T-helper 17 cell (primary cell): ENCODE measurements at regions not wholly inside any gene's neighbourhood (a gene's known extent, or its start where the extent isn't known, plus 50 kb on each side); places are given as distances from the start of the nearest gene placed in this dataset.

ENCODE experiments used
- ATAC-seq: fragments of 150-1000 bp; cut with Tn5 transposase; 2 replicates; pipeline ENCODE4 v1.10.0; 2021; ENCODE audit warnings: mild to moderate bottlenecking, moderate library complexity
- DNase-seq, 3 donors: peaks; one replicate each; pipeline versions ENCODE4 v3.0.0 to v3.0.0-alpha.2; 2020 to 2021
- H3K9me3 ChIP-seq: one replicate; pipeline ENCODE4 v1.7.0; 2013; ENCODE audit warnings: low read length, mild to moderate bottlenecking; ENCODE audit not compliant: control insufficient read depth, poor library complexity, severe bottlenecking
- H3K27ac Mint-ChIP-seq: one replicate; pipeline ENCODE4 v1.8.0; 2022; ENCODE audit warnings: mild to moderate bottlenecking, moderate library complexity, mixed read lengths
- H3K27me3 Mint-ChIP-seq: one replicate; pipeline ENCODE4 v1.8.0; 2022; ENCODE audit warnings: mixed read lengths
- H3K36me3 Mint-ChIP-seq: one replicate; pipeline ENCODE4 v1.8.0; 2022; ENCODE audit warnings: low read depth, mixed read lengths
- H3K4me1 Mint-ChIP-seq: one replicate; pipeline ENCODE4 v1.8.0; 2022; ENCODE audit warnings: mild to moderate bottlenecking, mixed read lengths
- H3K4me3 Mint-ChIP-seq: one replicate; pipeline ENCODE4 v1.8.0; 2022; ENCODE audit warnings: mild to moderate bottlenecking, moderate library complexity, mixed read lengths

- no peaks in the 10 kb centered on the region for H3K4me1 Mint-ChIP-seq
- DNase-seq = no peak
- no peak for ATAC-seq
- no peak overlapping the region for H3K27ac Mint-ChIP-seq
- H3K9me3 ChIP-seq = no peaks in the 10 kb centered on the region
- H3K4me3 Mint-ChIP-seq = no peak overlapping the region
- peaks cover 23% of the 10 kb centered on the region for H3K27me3 Mint-ChIP-seq
- no peaks in the 10 kb centered on the region for H3K36me3 Mint-ChIP-seq
These were observed 86.6 kb downstream of the C16orf95 start for GRCh38 chr16:87230571-87230970.

GRCh38 chr16:87231295-87231694 lies 85.9 kb downstream of the C16orf95 start:
- DNase-seq (no peak), ATAC-seq (no peak)
- Mint-ChIP-seq H3K4me3 (no peak overlapping the region), H3K36me3 (peaks cover 1% of the 10 kb centered on the region), H3K4me1 (peaks cover 2% of the 10 kb centered on the region), H3K27me3 (peaks cover 30% of the 10 kb centered on the region), H3K27ac (no peak overlapping the region)
- no peaks in the 10 kb centered on the region for H3K9me3 ChIP-seq

- H3K4me3 Mint-ChIP-seq = no peak overlapping the region
- H3K4me1 Mint-ChIP-seq = peaks cover 3% of the 10 kb centered on the region
- H3K9me3 ChIP-seq = no peaks in the 10 kb centered on the region
- no peak overlapping the region for H3K27ac Mint-ChIP-seq
- peaks cover 4% of the 10 kb centered on the region for H3K36me3 Mint-ChIP-seq
- DNase-seq (no peak), ATAC-seq (no peak)
- H3K27me3 Mint-ChIP-seq = peaks cover 34% of the 10 kb centered on the region
These were observed 85.3 kb downstream of the C16orf95 start for GRCh38 chr16:87231911-87232310.

- ATAC-seq (no peak), DNase-seq (no peak)
- Mint-ChIP-seq H3K27ac (no peak overlapping the region), H3K4me1 (peaks cover 3% of the 10 kb centered on the region), H3K4me3 (no peak overlapping the region), H3K36me3 (peaks cover 4% of the 10 kb centered on the region), H3K27me3 (peaks cover 40% of the 10 kb centered on the region)
- H3K9me3 ChIP-seq = no peaks in the 10 kb centered on the region
These were observed 83.3 kb downstream of the C16orf95 start for GRCh38 chr16:87233928-87234327.

GRCh38 chr16:87234601-87235000 lies 82.6 kb downstream of the C16orf95 start:
- no peak for ATAC-seq
- peaks cover 34% of the 10 kb centered on the region for H3K27me3 Mint-ChIP-seq
- DNase-seq = no peak
- H3K4me1 Mint-ChIP-seq = peaks cover 3% of the 10 kb centered on the region
- H3K27ac Mint-ChIP-seq = no peak overlapping the region
- H3K4me3 Mint-ChIP-seq = no peak overlapping the region
- H3K36me3 Mint-ChIP-seq = peaks cover 4% of the 10 kb centered on the region
- no peaks in the 10 kb centered on the region for H3K9me3 ChIP-seq

GRCh38 chr16:87235810-87236515 lies 81.2 kb downstream of the C16orf95 start:
- H3K27ac Mint-ChIP-seq = no peak overlapping the region

GRCh38 chr16:87236516-87237115 lies 80.6 kb downstream of the C16orf95 start:
- peaks cover 37% of the 10 kb centered on the region for H3K27me3 Mint-ChIP-seq
- ATAC-seq (no peak), DNase-seq (no peak)
- H3K9me3 ChIP-seq = no peaks in the 10 kb centered on the region
- no peak overlapping the region for H3K27ac Mint-ChIP-seq
- peaks cover 4% of the 10 kb centered on the region for H3K36me3 Mint-ChIP-seq
- H3K4me3 Mint-ChIP-seq = no peak overlapping the region
- H3K4me1 Mint-ChIP-seq = peaks cover 6% of the 10 kb centered on the region

More at GRCh38 chr16:87235810-87236515, 81.2 kb downstream of the C16orf95 start:
- no peaks in the 10 kb centered on the region for H3K9me3 ChIP-seq
- Mint-ChIP-seq H3K27me3 (peaks cover 35% of the 10 kb centered on the region), H3K4me3 (no peak overlapping the region), H3K36me3 (peaks cover 4% of the 10 kb centered on the region), H3K4me1 (peaks cover 6% of the 10 kb centered on the region)
- DNase-seq (no peak), ATAC-seq (no peak)

- Mint-ChIP-seq H3K36me3 (peaks cover 4% of the 10 kb centered on the region), H3K27me3 (peaks cover 37% of the 10 kb centered on the region), H3K27ac (no peak overlapping the region), H3K4me1 (peaks cover 6% of the 10 kb centered on the region), H3K4me3 (no peak overlapping the region)
- DNase-seq (no peak), ATAC-seq (no peak)
- no peaks in the 10 kb centered on the region for H3K9me3 ChIP-seq
These were observed 78.9 kb downstream of the C16orf95 start for GRCh38 chr16:87238361-87238715.

GRCh38 chr16:87239545-87239944 lies 77.6 kb downstream of the C16orf95 start:
- no peaks in the 10 kb centered on the region for H3K9me3 ChIP-seq
- H3K27ac Mint-ChIP-seq = no peak overlapping the region
- DNase-seq (no peak), ATAC-seq (no peak)
- peaks cover 33% of the 10 kb centered on the region for H3K27me3 Mint-ChIP-seq
- H3K4me3 Mint-ChIP-seq = no peak overlapping the region
- H3K36me3 Mint-ChIP-seq = peaks cover 4% of the 10 kb centered on the region
- H3K4me1 Mint-ChIP-seq = peaks cover 6% of the 10 kb centered on the region

- H3K27ac Mint-ChIP-seq = no peak overlapping the region
- peaks cover 6% of the 10 kb centered on the region for H3K4me1 Mint-ChIP-seq
These were observed 76.7 kb downstream of the C16orf95 start for GRCh38 chr16:87240211-87241136.

GRCh38 chr16:87241137-87241771 lies 75.9 kb downstream of the C16orf95 start:
- DNase-seq = no peak
- no peak for ATAC-seq
- H3K27ac Mint-ChIP-seq = no peak overlapping the region
- H3K36me3 Mint-ChIP-seq = peaks cover 3% of the 10 kb centered on the region
- peaks cover 5% of the 10 kb centered on the region for H3K4me1 Mint-ChIP-seq
- H3K27me3 Mint-ChIP-seq = peaks cover 20% of the 10 kb centered on the region
- H3K4me3 Mint-ChIP-seq = no peak overlapping the region
- H3K9me3 ChIP-seq = no peaks in the 10 kb centered on the region

More at GRCh38 chr16:87240211-87241136, 76.7 kb downstream of the C16orf95 start:
- Mint-ChIP-seq H3K27me3 (peaks cover 28% of the 10 kb centered on the region), H3K36me3 (peaks cover 4% of the 10 kb centered on the region), H3K4me3 (no peak overlapping the region)
- ATAC-seq = no peak
- no peaks in the 10 kb centered on the region for H3K9me3 ChIP-seq
- DNase-seq = no peak

GRCh38 chr16:87243478-87243877 lies 73.7 kb downstream of the C16orf95 start:
- Mint-ChIP-seq H3K27me3 (peaks cover 22% of the 10 kb centered on the region), H3K4me1 (peaks cover 3% of the 10 kb centered on the region), H3K36me3 (no peaks in the 10 kb centered on the region), H3K27ac (no peak overlapping the region), H3K4me3 (no peak overlapping the region)
- no peaks in the 10 kb centered on the region for H3K9me3 ChIP-seq
- ATAC-seq (no peak), DNase-seq (no peak)

- no peak overlapping the region for H3K27ac Mint-ChIP-seq
- DNase-seq (no peak), ATAC-seq (no peak)
- H3K4me3 Mint-ChIP-seq = no peak overlapping the region
- peaks cover 28% of the 10 kb centered on the region for H3K27me3 Mint-ChIP-seq
- H3K36me3 Mint-ChIP-seq = no peaks in the 10 kb centered on the region
- H3K9me3 ChIP-seq = no peaks in the 10 kb centered on the region
- peaks cover 3% of the 10 kb centered on the region for H3K4me1 Mint-ChIP-seq
These were observed 72.5 kb downstream of the C16orf95 start for GRCh38 chr16:87244636-87245197.
